PC-3 (cell line): ENCODE measurements at regions not wholly inside any gene's neighbourhood (a gene's known extent, or its start where the extent isn't known, plus 50 kb on each side); places are given as distances from the start of the nearest gene placed in this dataset.

Source experiments
- CTCF ChIP-seq: fragments of 300-600 bp; sonication (generic); conservative IDR thresholded peaks from 2 replicates; pipeline ENCODE4 v1.5.1; 2017; ENCODE audit warnings: antibody characterized with exemption, low read depth, mild to moderate bottlenecking, low read length
- EZH2 ChIP-seq: fragments of 300-600 bp; sonication (generic); IDR thresholded peaks from one replicate; pipeline ENCODE4 v1.6.1; 2017; ENCODE audit warnings: antibody characterized with exemption, mild to moderate bottlenecking, low read length; ENCODE audit not compliant: unreplicated experiment
- EZH2phosphoT487 ChIP-seq: fragments of 300-600 bp; sonication (generic); IDR thresholded peaks from 2 replicates; pipeline ENCODE4 v1.6.1; 2018; ENCODE audit warnings: mild to moderate bottlenecking, antibody characterized with exemption, low read length, borderline replicate concordance

- TF ChIP-seq CTCF (no peak), EZH2 (no peak), EZH2phosphoT487 (no peak)
Observed at GRCh38 chr3:18149935-18150334, 275.2 kb downstream of the SATB1 start.
